Esophagus muscularis mucosa (tissue), 3 donors: ENCODE measurements at regions not wholly inside any gene's neighbourhood (a gene's known extent, or its start where the extent isn't known, plus 50 kb on each side); places are given as distances from the start of the nearest gene placed in this dataset.

Experiments used
- CTCF ChIP-seq, 3 experiments: fragments of 200-600 bp in 2 of 3; fragments of 450-650 bp in 1 of 3; sonication (generic) in 2 of 3; IDR thresholded peaks; one replicate each; pipeline ENCODE4 v1.5.1; 2017 to 2019; ENCODE audit warnings: antibody characterized with exemption in 3 of 3, mild to moderate bottlenecking in 2 of 3, moderate library complexity in 1 of 3
- EP300 ChIP-seq: sonication (generic); formaldehyde crosslinking; IDR thresholded peaks from one replicate; pipeline ENCODE4 v1.6.1; 2017; ENCODE audit warnings: antibody characterized with exemption

GRCh38 chr6:105633814-105634213, 230.9 kb upstream of the PREP start:
- TF ChIP-seq CTCF (IDR thresholded peaks at IDR 0.05) (no peak), EP300 (no peak)
